Islet precursor cell (in vitro differentiated cells): ENCODE measurements at regions not wholly inside any gene's neighbourhood (a gene's known extent, or its start where the extent isn't known, plus 50 kb on each side); places are given as distances from the start of the nearest gene placed in this dataset.
A peak's percentile ranks its signal among the peaks of the same experiment; 100 is the strongest.
"Not testable (repeated sequence)": the region's sequence is repeated elsewhere in the genome, so short reads cannot be mapped to it uniquely, and the experiment has no call there.

Source experiments
- DNase-seq: peaks from one replicate; pipeline ENCODE4 v3.0.0-alpha.2; 2018

GRCh38 chr18:66440433-66440832, 163.5 kb downstream of the CDH19 start:
- no peak for DNase-seq

GRCh38 chr18:66439670-66440069, 164.2 kb downstream of the CDH19 start:
- DNase-seq = no peak

- DNase-seq = no peak
Measured at GRCh38 chr18:66438711-66439536, 165.0 kb downstream of the CDH19 start.

- no peak for DNase-seq
Measured at GRCh38 chr18:66432636-66433035, 171.3 kb downstream of the CDH19 start.

- DNase-seq = no peak
Measured at GRCh38 chr18:66428795-66429194, 175.1 kb downstream of the CDH19 start.

- no peak for DNase-seq
Measured at GRCh38 chr18:66419400-66419799, 184.5 kb downstream of the CDH19 start.

GRCh38 chr18:66410692-66411091, 193.2 kb downstream of the CDH19 start:
- DNase-seq = no peak

GRCh38 chr18:66395671-66396218, 208.1 kb downstream of the CDH19 start:
- DNase-seq = no peak

- DNase-seq = no peak
Measured at GRCh38 chr18:66393463-66393862, 210.4 kb downstream of the CDH19 start.

GRCh38 chr18:66377291-66377690, 226.6 kb downstream of the CDH19 start:
- no peak for DNase-seq

- not testable (repeated sequence) for DNase-seq
Measured at GRCh38 chr18:66375391-66375790, 228.5 kb downstream of the CDH19 start.

- no peak for DNase-seq
Measured at GRCh38 chr18:66346833-66347588, 256.9 kb downstream of the CDH19 start.

GRCh38 chr18:66344227-66344626, 259.7 kb downstream of the CDH19 start:
- no peak for DNase-seq

GRCh38 chr18:66342577-66342976, 261.3 kb downstream of the CDH19 start:
- no peak for DNase-seq

GRCh38 chr18:66334534-66334933, 269.4 kb downstream of the CDH19 start:
- no peak for DNase-seq

GRCh38 chr18:66329716-66330115, 274.2 kb downstream of the CDH19 start:
- DNase-seq = no peak

- DNase-seq = no peak
Measured at GRCh38 chr18:66328296-66328878, 275.5 kb downstream of the CDH19 start.

GRCh38 chr18:66325251-66325650, 278.6 kb downstream of the CDH19 start:
- DNase-seq = no peak

- DNase-seq = no peak
Measured at GRCh38 chr18:66324616-66325015, 279.3 kb downstream of the CDH19 start.

GRCh38 chr18:66317243-66318090, 286.4 kb downstream of the CDH19 start:
- peak; percentile 57 for DNase-seq

- DNase-seq = peak; percentile 61
Measured at GRCh38 chr18:66316701-66317100, 287.2 kb downstream of the CDH19 start.

GRCh38 chr18:66300141-66300540, 303.7 kb downstream of the CDH19 start:
- no peak for DNase-seq

- no peak for DNase-seq
Measured at GRCh38 chr18:66280470-66280869, 323.4 kb downstream of the CDH19 start.
